ENCODE measurements at regions not wholly inside any gene's neighbourhood (a gene's known extent, or its start where the extent isn't known, plus 50 kb on each side); places are given as distances from the start of the nearest gene placed in this dataset.

DNA sequence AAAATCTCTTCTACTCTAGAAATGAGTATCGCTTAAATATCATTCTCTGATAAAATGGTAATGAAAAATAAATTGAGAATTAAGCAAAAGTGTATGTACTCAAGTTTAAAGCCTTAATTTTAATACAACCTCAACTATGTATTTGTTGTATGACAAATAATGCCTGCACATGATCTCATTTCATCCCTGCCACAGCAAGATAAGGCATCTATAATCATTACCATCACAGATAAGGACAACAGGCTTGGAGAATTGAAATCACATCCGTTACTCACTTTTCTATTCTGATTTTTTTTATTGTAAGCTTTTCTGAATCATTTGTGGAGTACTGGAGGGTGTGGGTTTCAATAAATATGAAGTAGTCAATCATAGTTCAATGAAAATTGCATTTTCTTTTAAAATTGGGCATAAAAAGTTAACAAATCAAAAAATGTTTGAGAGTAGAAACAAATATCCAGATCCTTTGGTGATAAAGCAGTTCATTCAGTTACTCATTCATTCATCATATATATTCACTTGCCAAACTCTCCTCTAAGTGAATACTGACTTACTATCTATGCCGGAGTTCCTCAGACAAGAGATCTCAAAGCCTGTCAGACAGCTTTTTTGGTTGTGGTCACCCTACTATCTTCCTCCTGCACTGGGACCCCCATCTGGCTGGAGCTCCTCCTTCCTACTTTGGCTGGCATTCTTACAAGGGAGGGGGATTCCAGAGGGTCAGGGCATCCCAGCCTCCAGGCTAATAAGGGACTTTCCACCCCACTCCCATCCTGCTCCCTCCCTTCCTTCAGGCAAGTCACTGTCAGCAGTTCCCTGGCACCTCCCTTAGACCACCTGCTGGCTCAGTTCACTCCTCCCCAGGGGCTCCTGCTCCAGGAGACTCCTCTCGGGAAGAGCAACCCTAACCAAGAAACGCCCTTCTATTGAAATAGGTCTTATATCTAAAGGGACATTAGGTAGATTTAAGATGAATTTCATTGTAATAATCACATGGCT lies 118.6 kb downstream of the OGFRL1 start (continued):
- TF ChIP-seq WT1 (tag by site-specific recombination; IDR thresholded peaks at IDR 0.05) (peak; percentile 99), TSHZ1 (tag by site-specific recombination; IDR thresholded peaks at IDR 0.05; ENCODE audit: borderline replicate concordance) (no peak), ZNF558 (tag by site-specific recombination; IDR thresholded peaks at IDR 0.05) (no peak), ZNF341 (tag by site-specific recombination; IDR thresholded peaks at IDR 0.05; ENCODE audit: low read depth) (peak; percentile 95), ZBTB48 (tag by site-specific recombination; IDR thresholded peaks at IDR 0.05) (peak; percentile 49; the same call in 1 of the 2 replicates), ZNF362 (tag by site-specific recombination; IDR thresholded peaks at IDR 0.05) (no peak), ZNF10 (tag by site-specific recombination; IDR thresholded peaks at IDR 0.05) (no peak), ZNF18 (tag by site-specific recombination; IDR thresholded peaks at IDR 0.05) (peak; percentile 55), ZIC2 (tag by site-specific recombination; IDR thresholded peaks at IDR 0.05) (peak; percentile 58), ZFP41 (tag by site-specific recombination; IDR thresholded peaks at IDR 0.05; ENCODE audit: borderline replicate concordance) (no peak)

DNA sequence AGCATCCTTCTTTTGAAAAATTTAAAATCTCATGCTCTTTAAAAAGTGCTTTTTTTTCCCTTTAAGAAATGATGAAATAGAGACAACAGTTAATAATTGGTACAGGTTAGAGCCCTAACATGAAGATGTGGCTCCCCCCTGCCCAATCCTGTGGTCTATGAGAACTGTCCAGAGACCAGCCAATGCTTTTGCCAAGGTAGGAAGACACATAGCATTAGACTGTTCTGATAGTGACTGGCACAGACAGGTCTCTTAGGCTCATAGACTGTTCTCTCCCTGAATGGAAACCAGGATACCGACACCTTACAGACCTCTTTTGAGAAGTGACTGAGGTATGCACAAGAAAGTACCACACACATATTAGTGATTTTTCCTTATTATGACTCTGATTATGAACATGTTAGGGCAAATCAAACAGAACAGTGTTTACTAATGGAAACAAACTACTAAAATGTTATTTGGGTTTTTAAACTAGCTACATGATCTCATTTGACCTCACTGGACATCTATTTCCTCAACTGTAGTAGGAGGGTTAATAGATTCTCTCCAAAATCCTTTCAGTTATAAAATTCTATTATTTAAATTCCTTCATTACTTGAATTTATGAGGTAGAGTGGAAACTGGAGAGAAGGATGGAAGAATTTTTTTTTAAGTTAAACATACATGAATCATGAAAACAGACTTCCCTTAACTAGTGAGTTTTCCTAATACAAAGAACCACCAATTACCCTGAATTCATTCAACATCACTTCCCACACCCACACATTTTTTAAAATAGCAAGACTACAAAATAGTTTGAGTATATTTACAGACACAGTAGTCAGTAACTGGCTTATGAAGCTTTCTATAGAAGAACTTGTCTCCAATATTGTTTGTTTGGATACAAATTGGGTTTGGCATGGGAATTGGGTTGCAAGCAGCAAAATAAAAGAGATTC lies 120.4 kb downstream of the OGFRL1 start:
- Histone ChIP-seq H3K27ac (ENCODE audit: extremely low read depth, low read depth, low read length) (no peak overlapping the region), H3K36me3 (ENCODE audit: control insufficient read depth in 2 of 2, insufficient read depth in 1 of 2, low read length in 2 of 2) (peaks cover 3 to 11% of the 10 kb centered on the region in 2 experiments; a peak in 2 of 3 replicates), H3K9me3 (ENCODE audit: control insufficient read depth, insufficient read depth, low read depth, low read length) (no peaks in the 10 kb centered on the region), H3K4me3 (ENCODE audit: low read depth, low read length) (no peak overlapping the region), H3K4me1 (ENCODE audit: control insufficient read depth, insufficient read depth, low read length) (peaks cover 39% of the 10 kb centered on the region)
- POLR2A ChIA-PET, result no interaction called here
- CTCF ChIA-PET, result interaction anchor here (1.1 kb wide), 1 partner anchor 12 kb away, joined by 3 read pairs; no protein-coding TSS in a partner anchor
- TF ChIP-seq ZNF404 (tag by site-specific recombination; IDR thresholded peaks at IDR 0.05), result no peak
- TF ChIP-seq, protein P1, sequence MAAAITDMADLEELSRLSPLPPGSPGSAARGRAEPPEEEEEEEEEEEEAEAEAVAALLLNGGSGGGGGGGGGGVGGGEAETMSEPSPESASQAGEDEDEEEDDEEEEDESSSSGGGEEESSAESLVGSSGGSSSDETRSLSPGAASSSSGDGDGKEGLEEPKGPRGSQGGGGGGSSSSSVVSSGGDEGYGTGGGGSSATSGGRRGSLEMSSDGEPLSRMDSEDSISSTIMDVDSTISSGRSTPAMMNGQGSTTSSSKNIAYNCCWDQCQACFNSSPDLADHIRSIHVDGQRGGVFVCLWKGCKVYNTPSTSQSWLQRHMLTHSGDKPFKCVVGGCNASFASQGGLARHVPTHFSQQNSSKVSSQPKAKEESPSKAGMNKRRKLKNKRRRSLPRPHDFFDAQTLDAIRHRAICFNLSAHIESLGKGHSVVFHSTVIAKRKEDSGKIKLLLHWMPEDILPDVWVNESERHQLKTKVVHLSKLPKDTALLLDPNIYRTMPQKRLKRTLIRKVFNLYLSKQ (tag by site-specific recombination; IDR thresholded peaks at IDR 0.05; ENCODE audit: borderline replicate concordance), result no peak
- no peak for TF ChIP-seq ZNF677 (tag by site-specific recombination; IDR thresholded peaks at IDR 0.05)
- TF ChIP-seq PRDM4 (tag by site-specific recombination; IDR thresholded peaks at IDR 0.05), result no peak
- no peak for TF ChIP-seq ZNF548 (tag by site-specific recombination; IDR thresholded peaks at IDR 0.05)
- TF ChIP-seq, protein P2, sequence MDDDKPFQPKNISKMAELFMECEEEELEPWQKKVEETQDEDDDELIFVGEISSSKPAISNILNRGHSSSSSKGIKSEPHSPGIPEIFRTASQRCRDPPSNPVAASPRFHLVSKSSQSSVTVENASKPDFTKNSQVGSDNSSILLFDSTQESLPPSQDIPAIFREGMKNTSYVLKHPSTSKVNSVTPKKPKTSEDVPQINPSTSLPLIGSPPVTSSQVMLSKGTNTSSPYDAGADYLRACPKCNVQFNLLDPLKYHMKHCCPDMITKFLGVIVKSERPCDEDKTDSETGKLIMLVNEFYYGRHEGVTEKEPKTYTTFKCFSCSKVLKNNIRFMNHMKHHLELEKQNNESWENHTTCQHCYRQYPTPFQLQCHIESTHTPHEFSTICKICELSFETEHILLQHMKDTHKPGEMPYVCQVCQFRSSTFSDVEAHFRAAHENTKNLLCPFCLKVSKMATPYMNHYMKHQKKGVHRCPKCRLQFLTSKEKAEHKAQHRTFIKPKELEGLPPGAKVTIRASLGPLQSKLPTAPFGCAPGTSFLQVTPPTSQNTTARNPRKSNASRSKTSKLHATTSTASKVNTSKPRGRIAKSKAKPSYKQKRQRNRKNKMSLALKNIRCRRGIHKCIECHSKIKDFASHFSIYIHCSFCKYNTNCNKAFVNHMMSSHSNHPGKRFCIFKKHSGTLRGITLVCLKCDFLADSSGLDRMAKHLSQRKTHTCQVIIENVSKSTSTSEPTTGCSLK (tag by site-specific recombination; IDR thresholded peaks at IDR 0.05), result no peak
